ENCODE measurements at regions not wholly inside any gene's neighbourhood (a gene's known extent, or its start where the extent isn't known, plus 50 kb on each side); places are given as distances from the start of the nearest gene placed in this dataset.
"Not testable (repeated sequence)": the region's sequence is repeated elsewhere in the genome, so short reads cannot be mapped to it uniquely, and the experiment has no call there.

DNA sequence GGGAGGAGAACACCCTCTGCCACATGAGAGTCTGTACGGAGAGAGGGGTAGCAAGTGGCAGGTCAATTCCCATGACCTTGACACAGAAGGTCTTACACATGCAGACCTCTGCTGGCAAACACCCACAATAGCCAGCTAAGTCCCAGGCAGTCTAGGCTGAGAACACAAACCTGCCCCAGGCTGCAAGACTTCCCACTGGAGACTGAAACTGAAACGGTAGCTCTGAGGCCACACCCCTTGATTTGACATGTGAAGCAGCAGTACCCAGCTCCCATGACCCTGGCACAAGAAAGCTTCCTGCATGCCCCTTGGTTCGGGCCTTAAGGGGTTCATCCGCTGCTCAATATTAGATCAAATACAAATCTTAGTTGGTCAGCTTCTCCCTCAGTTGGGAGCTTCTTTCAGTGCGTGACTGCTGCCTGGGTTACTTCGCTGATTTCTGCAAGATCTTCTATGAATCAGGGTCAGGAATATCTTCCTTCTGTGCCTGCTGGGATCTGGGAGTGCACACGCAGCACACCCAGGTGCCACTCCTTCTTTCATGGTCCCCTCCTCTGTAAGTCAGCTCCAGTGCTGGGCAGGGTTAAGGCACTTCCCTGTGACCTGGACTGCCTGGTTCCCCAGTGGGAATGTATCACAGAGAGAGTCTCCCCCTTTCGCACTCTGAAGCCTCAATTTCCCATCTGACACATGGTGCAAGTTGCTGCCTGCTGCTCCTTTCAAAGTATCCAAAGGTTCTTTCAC lies 187.2 kb upstream of the NPAP1 start:
- not testable (repeated sequence) for DNase-seq (ENCODE audit: low read depth, low spot score)

DNA sequence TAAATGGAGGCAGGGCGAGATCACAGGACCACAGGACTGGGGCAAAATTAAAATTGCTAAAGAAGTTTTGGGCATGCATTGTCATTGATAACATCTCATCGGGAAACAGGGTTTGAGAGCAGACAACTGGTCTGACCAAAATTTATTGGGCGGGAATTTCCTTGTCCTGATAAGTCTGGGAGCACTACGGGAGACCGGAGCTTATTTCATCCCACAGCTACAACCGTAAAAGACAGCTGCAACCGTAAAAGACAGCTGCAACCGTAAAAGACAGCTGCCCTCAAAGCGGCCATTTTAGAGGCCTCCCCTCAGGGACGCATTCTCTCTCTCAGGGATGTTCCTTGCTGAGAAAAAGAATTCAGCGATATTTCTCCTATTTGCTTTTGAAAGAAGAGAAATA lies 170.4 kb upstream of the NPAP1 start:
- DNase-seq (ENCODE audit: low read depth, low spot score): not testable (repeated sequence)

DNA sequence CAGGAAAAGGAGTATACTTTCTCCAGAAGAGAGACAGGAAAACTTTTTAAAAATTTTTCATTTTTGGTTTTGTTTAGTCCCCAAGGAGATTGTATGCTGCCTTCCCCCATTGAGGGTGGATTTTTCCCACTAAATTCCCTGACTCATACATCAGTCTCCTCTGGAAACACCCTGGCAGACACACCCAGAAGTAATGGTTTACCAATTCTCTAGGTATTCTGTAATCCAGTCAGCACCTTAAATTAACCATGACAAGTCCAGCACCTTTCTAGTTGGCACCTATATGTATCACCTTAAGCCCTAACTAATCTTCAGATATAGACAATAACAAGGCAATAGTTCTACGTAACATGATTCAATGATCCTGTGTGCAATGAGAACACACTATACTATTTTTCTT lies 165.9 kb upstream of the NPAP1 start:
- not testable (repeated sequence) for DNase-seq (ENCODE audit: low read depth, low spot score)

DNA sequence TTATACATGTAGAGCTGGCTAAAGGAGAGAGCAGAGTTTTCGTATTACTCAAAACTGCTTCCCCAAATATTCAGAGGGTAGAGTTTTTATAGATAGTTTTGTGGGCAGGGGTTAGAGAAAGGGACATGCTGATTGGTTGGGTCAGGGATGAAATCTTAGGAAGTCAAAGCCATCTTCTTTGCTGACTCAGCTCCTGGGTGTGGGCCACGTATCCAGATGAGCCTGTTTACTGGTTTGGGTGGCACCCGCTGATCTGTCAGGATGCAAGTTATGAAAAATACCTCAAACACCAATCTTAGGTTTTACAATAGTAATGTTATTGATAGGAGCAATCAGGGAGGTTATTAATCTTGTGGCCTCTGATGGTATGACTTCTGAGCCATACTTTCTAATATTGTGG lies 164.0 kb upstream of the NPAP1 start:
- not testable (repeated sequence) for DNase-seq (ENCODE audit: low read depth, low spot score)

DNA sequence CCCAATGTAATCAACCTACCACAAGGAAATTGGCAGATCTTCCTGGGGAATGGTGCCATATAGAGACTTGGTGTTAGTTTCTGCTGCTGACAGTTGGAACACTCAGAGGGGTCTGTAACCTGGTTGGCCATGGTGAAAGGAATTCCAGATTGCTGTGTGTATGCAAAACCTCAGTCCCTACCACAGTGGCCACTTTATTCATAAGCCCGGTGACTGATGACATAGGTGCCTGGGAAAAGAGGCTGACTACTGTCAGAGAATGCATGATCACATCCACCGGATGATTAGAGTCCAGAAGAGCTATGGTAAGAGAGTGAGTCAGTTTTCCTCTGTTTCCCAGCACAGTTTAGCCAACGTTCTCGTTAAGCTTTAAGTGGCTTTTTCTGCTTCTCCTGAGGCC lies 156.8 kb upstream of the NPAP1 start:
- not testable (repeated sequence) for DNase-seq (ENCODE audit: low read depth, low spot score)

DNA sequence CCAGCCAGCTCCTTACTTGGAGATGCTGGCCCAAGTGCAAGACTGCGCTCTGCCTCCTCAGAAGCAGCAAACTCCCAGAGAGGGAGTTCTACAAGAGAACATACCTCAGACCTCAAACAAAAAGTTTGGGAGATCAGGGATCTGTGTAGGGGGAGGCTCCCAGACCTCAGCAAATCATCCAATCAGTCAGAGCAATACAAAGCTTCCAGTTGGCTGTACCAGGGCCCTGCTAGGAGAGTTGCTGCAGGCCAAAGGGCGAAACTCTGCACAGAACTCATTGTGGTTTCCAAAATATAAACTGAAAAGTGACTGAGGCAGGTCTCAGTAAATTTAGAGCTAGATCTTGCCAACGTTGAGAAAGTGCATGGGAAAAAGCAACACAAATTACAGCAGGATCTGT lies 144.3 kb upstream of the NPAP1 start:
- not testable (repeated sequence) for DNase-seq (ENCODE audit: low read depth, low spot score)

DNA sequence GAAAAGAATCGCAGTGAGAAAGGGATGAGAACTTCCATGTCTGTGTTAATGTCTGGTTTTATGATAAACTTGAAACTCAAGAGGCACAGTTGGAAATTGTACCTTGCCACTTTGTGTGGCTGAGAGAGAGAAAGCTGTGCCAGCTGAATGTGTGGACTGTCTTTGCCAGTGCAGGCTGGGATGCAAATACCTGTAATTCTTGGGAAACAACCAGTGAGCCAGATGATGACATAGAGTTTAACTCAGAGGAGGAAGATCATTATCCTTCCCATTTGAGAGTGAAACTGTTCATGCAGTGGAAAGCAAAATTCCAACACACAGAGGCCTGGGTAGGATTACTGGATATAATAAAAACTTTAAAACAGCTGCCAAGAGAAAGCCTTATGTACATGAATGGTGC lies 141.5 kb upstream of the NPAP1 start:
- DNase-seq (ENCODE audit: low read depth, low spot score): not testable (repeated sequence)

DNA sequence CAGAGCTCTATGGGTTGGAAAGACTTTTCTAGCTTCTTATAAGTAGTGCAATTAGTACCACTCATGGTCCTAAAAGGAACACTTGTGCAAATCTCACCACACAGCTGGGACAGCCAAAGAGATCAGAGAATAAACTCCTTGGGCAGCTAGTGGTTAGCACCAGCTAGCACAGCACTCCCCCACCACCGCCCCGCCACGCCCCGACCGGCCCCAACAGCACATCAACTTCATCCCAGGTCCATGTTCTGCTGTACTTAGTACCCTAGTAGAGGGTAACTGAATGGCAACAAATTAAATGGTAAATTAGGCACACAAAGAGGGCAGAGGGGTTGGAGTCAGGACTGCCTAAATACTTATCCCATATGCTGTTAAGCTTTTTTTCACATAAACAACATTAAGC lies 118.3 kb upstream of the NPAP1 start:
- not testable (repeated sequence) for DNase-seq (ENCODE audit: low read depth, low spot score)

DNA sequence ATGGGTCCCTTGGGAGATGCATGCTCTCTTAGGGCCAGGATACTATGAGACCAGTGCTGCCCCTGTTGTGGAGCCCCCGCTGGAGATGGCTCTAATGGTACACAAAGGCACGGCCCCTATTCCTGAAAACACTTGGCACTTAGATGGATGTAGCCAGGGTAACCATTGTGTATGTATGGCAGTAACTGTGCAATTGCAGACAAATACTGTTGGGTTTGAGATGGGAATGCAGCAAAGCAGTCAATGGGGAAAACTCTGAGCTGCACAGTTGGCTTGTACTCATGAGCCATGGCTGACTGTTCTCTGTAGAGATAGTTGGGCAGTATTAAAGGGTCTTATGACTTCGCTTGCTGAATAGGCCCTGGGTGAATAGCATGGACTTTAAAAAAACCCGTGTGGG lies 67.9 kb upstream of the NPAP1 start:
- no peak for DNase-seq (ENCODE audit: low read depth, low spot score)

DNA sequence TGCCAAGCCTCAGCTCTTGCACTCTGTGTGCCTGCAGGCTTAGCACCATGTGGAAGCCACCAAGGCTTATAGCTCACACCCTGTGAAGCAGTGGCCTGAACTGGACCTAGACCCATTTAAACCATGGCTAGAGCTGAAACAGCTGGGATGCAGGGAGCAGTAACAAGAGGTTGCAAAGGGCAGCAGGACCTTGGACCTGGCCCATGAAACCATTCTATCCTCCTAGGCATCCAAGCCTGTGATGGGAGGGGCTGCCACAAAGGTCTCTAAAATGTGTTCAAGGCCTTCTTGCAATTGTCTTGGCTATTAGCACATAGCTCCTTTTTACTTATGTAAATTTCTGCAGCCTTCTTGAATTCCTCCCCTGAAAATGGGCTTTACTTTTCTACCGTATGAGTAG lies 57.9 kb upstream of the NPAP1 start:
- DNase-seq (ENCODE audit: low read depth, low spot score): no peak

DNA sequence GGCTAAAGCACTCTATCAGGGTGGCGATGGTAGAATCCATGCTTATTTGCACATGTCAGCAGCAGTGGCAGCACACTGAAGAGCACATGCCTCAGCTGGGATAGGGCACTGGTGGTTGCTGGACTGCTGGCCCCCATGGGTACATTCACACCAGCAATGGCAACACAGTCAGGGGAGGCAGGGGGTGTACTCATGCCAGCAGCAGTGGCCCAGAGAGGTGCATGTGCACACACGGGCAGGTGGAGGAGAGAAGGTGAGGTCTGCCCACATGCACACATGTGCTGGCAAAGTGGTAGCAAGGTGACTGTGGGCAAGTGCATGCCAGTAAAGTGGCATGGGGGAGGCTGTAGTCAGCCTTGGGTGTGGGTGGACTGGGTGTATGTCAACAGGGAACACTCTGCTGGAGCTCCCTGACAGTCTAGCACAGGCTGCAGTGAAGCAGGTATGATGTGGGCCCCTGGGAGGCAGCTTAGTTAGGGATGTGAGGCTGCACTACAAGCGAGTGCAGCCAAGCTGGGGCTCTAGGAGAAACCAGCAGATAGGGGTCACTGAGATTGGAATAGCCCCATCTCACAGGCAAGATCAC lies 53.9 kb upstream of the NPAP1 start:
- DNase-seq (ENCODE audit: low read depth, low spot score): no peak
